Parathyroid adenoma (tissue), 2 donors: ENCODE measurements at regions not wholly inside any gene's neighbourhood (a gene's known extent, or its start where the extent isn't known, plus 50 kb on each side); places are given as distances from the start of the nearest gene placed in this dataset.

ENCODE experiments used
- H2AFZ ChIP-seq: fragments of 300-600 bp; sonication (generic); one replicate; pipeline ENCODE4 v1.7.0; 2017; ENCODE audit warnings: antibody characterized with exemption, mild to moderate bottlenecking
- H3K27ac ChIP-seq: fragments of 300-600 bp; sonication (generic); one replicate; pipeline ENCODE4 v1.7.0; 2017
- H3K27me3 ChIP-seq: fragments of 300-600 bp; sonication (generic); one replicate; pipeline ENCODE4 v1.7.0; 2017; ENCODE audit warnings: low read length; ENCODE audit not compliant: control insufficient read depth, insufficient read depth
- H3K36me3 ChIP-seq: fragments of 300-600 bp; sonication (generic); one replicate; pipeline ENCODE4 v1.7.0; 2017; ENCODE audit warnings: low read length; ENCODE audit not compliant: control insufficient read depth, insufficient read depth
- H3K4me1 ChIP-seq: fragments of 300-600 bp; sonication (generic); one replicate; pipeline ENCODE4 v1.7.0; 2017; ENCODE audit warnings: control low read depth
- H3K4me2 ChIP-seq: fragments of 300-600 bp; sonication (generic); one replicate; pipeline ENCODE4 v1.7.0; 2017; ENCODE audit warnings: low read length
- H3K4me3 ChIP-seq: fragments of 300-600 bp; sonication (generic); one replicate; pipeline ENCODE4 v1.7.0; 2017; ENCODE audit warnings: low read depth, low read length
- H3K79me2 ChIP-seq: fragments of 300-600 bp; sonication (generic); one replicate; pipeline ENCODE4 v1.7.0; 2017; ENCODE audit warnings: control low read depth
- H3K9ac ChIP-seq: fragments of 300-600 bp; sonication (generic); one replicate; pipeline ENCODE4 v1.7.0; 2017; ENCODE audit warnings: mild to moderate bottlenecking
- H3K9me3 ChIP-seq: fragments of 300-600 bp; sonication (generic); one replicate; pipeline ENCODE4 v1.7.0; 2017; ENCODE audit warnings: low read length; ENCODE audit not compliant: control insufficient read depth
- TF ChIP-seq, protein P1 (sequence below): fragments of 300-600 bp; sonication (generic); IDR thresholded peaks from one replicate; pipeline ENCODE4 v1.7.0; 2017; ENCODE audit warnings: antibody characterized with exemption, mild to moderate bottlenecking
- donor health status: primary hyperparathyroidism.

- Histone ChIP-seq H2AFZ (no peak overlapping the region), H3K27ac (no peak overlapping the region), H3K4me1 (no peaks in the 10 kb centered on the region), H3K4me3 (no peak overlapping the region), H3K27me3 (no peaks in the 10 kb centered on the region), H3K4me2 (no peak overlapping the region), H3K36me3 (no peaks in the 10 kb centered on the region), H3K9me3 (no peaks in the 10 kb centered on the region), H3K79me2 (no peaks in the 10 kb centered on the region), H3K9ac (no peak overlapping the region)
- TF ChIP-seq, protein P1, sequence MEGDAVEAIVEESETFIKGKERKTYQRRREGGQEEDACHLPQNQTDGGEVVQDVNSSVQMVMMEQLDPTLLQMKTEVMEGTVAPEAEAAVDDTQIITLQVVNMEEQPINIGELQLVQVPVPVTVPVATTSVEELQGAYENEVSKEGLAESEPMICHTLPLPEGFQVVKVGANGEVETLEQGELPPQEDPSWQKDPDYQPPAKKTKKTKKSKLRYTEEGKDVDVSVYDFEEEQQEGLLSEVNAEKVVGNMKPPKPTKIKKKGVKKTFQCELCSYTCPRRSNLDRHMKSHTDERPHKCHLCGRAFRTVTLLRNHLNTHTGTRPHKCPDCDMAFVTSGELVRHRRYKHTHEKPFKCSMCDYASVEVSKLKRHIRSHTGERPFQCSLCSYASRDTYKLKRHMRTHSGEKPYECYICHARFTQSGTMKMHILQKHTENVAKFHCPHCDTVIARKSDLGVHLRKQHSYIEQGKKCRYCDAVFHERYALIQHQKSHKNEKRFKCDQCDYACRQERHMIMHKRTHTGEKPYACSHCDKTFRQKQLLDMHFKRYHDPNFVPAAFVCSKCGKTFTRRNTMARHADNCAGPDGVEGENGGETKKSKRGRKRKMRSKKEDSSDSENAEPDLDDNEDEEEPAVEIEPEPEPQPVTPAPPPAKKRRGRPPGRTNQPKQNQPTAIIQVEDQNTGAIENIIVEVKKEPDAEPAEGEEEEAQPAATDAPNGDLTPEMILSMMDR, result no peak
Observed at GRCh38 chr12:3417113-3417512, 73.9 kb upstream of the PRMT8 start.

GRCh38 chr12:3417937-3418462 is 73.0 kb upstream of the PRMT8 start:
- Histone ChIP-seq H3K4me1 (no peaks in the 10 kb centered on the region), H3K4me2 (no peak overlapping the region), H3K9me3 (no peaks in the 10 kb centered on the region), H3K36me3 (no peaks in the 10 kb centered on the region), H3K27ac (no peak overlapping the region), H3K4me3 (no peak overlapping the region), H3K27me3 (no peaks in the 10 kb centered on the region), H3K79me2 (no peaks in the 10 kb centered on the region), H2AFZ (no peak overlapping the region), H3K9ac (no peak overlapping the region)
- TF ChIP-seq, protein P1, result no peak

DNA sequence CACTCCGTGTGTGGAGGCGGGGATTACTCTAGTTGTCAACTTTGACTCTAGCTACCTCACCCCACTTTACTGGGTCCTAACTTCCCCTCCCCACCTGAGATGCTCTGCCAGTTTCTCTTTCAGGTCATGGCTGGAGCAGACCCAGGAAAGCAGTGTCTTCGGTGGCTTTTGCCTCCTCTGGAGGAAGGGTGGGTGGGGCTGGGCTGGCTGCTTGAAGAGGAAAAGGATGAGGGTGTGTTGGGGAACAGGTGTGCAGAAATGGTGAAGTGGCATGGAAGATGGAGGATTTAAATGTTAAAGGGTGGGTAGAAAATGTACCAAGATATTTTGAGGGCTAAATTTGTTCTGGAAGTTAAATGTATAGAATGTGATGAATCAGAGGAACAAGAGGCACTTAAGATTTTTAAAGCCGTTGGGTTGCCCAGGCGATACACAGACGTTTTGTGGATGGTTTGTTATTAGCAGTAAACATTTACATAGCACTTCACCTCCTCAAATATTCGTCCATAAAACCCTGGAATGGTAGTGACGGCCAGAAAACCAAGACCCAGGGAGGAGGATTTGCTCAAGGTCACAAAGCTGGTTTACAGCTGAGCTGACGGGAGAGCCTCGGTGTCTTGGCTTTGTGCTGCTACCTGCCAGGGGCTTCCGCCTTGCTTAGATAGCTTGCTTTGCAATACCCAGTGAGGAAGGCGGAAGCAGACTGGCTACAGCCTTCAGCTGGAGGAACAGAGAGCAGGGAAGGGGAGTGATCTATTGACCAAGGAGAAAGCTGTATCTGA is 72.2 kb upstream of the PRMT8 start:
- Histone ChIP-seq H3K9me3 (no peaks in the 10 kb centered on the region), H3K9ac (no peak overlapping the region), H3K4me1 (no peaks in the 10 kb centered on the region), H3K27me3 (no peaks in the 10 kb centered on the region), H3K27ac (no peak overlapping the region), H2AFZ (no peak overlapping the region), H3K36me3 (no peaks in the 10 kb centered on the region), H3K4me3 (no peak overlapping the region), H3K79me2 (no peaks in the 10 kb centered on the region), H3K4me2 (no peak overlapping the region)
- TF ChIP-seq, protein P1, result no peak

DNA sequence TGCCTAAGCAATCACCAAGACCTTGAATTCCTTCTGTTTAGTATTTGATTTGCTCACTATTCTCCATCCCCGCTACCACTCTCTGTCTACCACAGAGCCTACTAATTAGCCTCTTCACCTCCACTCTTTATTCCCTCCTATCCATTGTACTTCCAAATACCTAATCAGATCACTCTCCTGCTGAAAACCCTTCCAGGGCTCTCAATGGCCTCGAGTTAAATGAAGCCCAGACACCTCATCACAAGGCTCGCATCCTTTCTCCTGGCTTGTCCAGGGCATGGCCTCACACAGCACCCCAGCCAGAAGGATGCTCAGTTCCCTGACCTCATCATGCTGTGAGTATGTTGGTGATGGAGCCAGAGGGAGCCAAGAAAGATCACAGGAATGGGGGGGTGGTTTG is 71.4 kb upstream of the PRMT8 start:
- TF ChIP-seq, protein P1, result no peak
- Histone ChIP-seq H3K4me2 (no peak overlapping the region), H3K9ac (no peak overlapping the region), H3K4me3 (no peak overlapping the region), H2AFZ (no peak overlapping the region), H3K27me3 (no peaks in the 10 kb centered on the region), H3K4me1 (no peaks in the 10 kb centered on the region), H3K36me3 (no peaks in the 10 kb centered on the region), H3K27ac (no peak overlapping the region), H3K9me3 (no peaks in the 10 kb centered on the region), H3K79me2 (no peaks in the 10 kb centered on the region)

- no peaks in the 10 kb centered on the region for H3K9me3 ChIP-seq
- H3K27me3 ChIP-seq, result no peaks in the 10 kb centered on the region
- no peak overlapping the region for H2AFZ ChIP-seq
- H3K9ac ChIP-seq, result no peak overlapping the region
- no peaks in the 10 kb centered on the region for H3K79me2 ChIP-seq
- no peaks in the 10 kb centered on the region for H3K36me3 ChIP-seq
- H3K4me1 ChIP-seq, result no peaks in the 10 kb centered on the region
- TF ChIP-seq, protein P1, result no peak
- H3K4me2 ChIP-seq, result no peak overlapping the region
- H3K4me3 ChIP-seq, result no peak overlapping the region
- H3K27ac ChIP-seq, result no peak overlapping the region
Observed at GRCh38 chr12:3420693-3421092, 70.3 kb upstream of the PRMT8 start.
